HG03060 (cell line): ENCODE measurements at regions not wholly inside any gene's neighbourhood (a gene's known extent, or its start where the extent isn't known, plus 50 kb on each side); places are given as distances from the start of the nearest gene placed in this dataset.

ENCODE experiments used
- ATAC-seq: cut with Tn5 transposase; IDR thresholded peaks from one replicate; pipeline ENCODE4 v1.9.1; 2021; ENCODE audit warnings: low read depth, moderate number of reproducible peaks; ENCODE audit not compliant: unreplicated experiment

DNA sequence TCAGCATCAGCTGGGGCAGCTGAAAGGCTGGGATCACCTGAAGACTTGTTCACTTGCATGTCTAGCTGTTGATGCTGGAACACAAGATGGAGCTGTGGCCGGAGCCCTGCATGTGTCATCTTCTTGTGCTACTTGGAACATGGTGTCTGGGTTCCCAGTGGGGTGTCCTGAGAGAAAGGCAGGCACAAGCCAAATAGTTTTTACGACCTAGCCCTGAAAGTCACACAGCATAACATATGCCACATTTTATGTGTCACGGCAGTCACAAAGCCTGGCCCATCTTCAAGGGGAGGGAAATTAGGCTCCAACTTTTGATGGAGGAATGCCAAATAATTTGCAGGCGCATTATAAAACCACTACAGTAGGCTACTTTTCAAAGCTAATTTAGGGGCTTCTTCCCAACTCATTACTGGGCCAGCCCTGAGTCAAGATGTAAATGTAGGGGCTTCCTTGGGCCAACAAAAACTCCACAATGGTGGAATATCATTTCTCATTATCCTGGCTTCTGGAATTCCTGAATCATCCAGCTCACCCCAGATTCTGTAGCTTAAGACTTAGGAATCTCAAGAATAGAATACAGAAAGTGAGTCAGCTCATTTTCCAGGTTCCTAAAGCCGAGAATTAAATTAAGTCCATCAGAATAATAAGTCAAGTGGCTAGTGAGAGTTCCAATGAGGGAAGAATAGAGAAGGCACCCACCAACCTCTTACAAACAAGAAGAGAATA, 543.0 kb downstream of the TNS1 start:
- ATAC-seq: no peak

- ATAC-seq: no peak
These were observed 543.8 kb downstream of the TNS1 start for GRCh38 chr2:217459016-217459415.

DNA sequence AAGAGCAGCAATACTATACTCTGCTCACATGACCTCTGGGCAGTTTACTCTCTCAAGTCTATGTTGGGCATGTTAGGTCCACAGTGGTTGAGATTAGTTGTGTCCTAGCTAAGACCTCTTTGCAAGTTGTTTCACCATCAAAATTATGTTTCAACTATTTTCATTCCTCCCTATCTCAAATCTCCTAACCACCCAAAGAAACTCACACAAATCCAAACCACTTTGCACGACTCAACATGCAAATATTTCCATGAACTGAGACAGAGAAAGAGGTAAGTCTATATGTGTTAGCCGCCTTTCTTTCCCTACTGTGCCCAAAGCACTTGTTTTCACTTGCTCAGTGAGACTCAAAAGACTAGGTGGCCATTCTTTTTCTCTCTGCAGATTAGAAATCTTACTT, 546.8 kb downstream of the TNS1 start:
- ATAC-seq: no peak

DNA sequence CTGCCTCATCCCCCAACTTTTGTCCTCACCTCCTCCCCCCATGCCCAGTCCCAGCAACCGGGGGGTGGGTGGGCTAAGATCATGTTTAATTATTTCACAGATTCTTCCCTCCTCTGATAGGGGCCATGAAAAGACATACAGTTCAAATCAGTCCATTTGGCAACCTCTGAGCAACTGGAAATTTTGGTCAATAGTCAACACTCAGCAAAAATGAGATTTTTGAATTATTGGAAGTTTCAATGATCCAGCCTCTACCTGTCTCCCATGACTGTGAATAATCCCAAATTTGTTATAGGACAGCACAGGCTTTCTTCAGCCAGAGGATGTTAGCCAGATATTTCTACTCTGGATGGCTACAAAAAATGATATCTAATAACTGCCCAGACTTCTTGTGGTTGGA, 549.9 kb downstream of the TNS1 start:
- no peak for ATAC-seq

GRCh38 chr2:217451666-217452065, 551.1 kb downstream of the TNS1 start:
- no peak for ATAC-seq

DNA sequence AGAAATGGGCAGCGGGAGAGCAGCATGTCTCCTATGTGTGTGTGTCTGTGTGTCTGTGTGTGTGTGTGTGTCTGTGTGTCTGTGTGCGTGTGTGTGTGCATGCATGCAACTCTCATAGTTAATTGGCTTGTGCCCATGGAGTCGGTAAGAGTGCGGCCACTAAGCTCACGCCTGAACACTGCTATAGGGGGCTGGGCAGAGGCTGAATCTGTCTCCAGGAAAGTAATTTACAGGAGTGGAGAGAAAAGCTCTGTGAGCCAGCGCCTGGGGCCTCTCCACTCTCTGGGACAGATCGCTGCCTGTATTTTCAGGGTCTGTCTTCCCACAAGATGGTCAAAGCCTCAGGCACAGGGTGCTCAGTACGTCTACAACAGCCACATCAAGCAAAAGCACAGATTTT, 553.4 kb downstream of the TNS1 start:
- no peak for ATAC-seq

DNA sequence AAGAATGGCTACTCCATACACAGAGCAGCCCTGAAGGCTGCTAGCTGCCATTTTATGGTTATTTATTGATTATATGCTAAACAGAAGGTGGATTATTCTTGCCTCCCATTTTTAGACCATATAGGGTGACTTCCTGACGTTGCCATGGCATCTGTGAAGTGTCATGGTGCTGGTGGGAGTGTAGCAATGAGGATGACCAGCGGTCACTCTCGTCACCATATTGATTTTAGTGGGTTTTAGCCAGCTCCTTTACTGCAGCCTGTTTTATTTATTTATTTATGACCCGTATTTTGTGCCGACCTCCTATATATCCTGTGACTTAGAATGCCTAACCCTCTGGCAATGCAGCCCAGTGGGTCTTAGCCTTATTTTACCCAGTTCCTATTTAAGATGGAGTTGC, 553.9 kb downstream of the TNS1 start:
- ATAC-seq: no peak

DNA sequence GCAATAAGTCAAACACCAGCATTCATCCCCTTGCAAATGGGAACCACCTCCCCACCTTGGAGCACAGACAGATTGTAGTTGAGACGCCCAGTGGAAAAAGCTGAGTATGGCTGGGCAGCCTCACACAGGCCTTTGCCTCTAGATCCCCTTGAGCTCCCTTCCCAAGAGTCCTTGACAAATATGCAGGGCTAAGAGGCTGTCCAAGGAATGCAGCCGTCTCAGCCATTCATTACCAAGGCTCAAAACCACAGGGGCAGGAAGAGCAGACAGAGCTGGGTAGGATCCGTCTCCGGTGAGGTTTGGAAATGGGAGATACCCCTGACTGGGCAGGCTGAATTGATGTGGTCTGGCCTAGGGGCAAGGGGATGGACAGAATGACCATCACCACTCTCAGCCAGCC, 557.1 kb downstream of the TNS1 start:
- no peak for ATAC-seq

DNA sequence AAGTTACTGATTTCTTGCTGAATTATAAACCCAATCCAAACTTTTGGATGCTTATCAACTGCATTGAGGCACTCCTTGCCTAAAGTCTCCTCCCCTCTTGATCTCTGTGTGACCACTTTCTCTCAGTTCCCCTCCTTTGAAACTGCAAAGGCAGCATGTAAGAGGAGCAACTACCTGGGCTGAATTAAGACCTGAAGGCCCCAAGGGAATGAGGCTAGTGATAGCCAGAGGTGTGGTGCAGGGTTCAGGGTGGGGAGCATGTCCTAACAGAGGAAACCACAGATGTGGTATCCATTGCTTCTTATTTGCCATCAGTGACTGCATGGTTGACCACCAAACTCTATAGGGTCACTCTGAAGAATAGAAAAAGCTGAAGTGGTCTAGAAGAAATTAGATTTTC, 557.9 kb downstream of the TNS1 start:
- ATAC-seq: no peak

DNA sequence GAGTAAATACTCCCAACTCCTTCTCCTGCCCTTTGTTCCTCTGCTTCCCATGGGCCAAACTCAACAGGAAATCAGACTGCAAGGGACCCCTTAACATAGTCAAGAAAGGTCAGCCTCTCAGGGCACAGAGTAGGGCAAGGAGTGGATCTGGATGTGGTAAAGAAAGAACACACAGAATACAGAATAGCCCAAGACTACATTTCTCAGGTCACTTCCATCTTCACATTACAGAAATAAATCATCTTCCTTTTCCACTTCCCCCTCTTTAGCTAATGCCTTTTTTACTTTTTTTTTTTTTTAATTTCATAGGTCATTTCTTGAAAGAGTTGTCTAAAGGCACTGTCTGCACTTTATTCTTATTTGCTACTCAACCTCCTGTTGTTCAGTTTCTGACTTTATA, 558.3 kb downstream of the TNS1 start:
- ATAC-seq: no peak

GRCh38 chr2:217443601-217444000, 559.2 kb downstream of the TNS1 start:
- ATAC-seq: no peak

GRCh38 chr2:217440000-217440399, 562.8 kb downstream of the TNS1 start:
- ATAC-seq: no peak

DNA sequence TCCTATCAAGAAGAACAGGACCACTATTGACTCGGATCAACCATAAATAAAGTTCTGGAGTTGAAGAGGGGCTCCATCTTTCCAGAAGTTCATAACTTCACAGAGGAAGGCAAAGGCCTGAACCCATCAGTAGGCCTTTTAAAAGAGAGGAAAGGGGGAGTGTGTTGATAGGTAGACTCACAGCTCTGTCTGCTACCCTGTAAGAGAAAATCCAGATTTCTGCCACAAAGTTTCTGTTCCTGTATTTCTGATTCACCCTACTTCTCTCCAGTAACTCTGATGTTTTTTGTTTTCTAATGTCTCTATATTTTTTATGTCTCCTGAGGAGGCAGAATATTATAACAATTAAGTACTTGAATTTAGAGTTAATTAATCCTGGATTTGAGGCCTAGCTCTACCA, 564.0 kb downstream of the TNS1 start:
- ATAC-seq: no peak

DNA sequence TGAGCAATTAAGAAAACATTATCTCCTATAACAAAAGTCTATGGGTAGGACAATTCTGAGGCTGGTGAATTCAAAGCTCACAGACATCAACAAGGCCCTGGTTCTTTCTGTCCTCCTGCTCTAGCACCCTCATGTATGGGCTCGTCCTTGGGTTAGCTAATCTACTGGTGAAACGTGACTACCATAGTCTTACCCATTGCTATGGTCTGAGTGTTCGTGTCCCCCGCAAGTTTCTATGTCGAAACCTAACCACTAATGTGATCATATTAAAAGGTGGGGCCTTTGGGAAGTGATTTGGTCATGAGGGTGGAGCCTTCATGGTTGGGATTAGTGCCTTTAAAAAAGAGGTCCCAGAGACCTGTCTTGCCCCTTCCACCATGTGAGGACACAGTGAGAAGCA, 564.7 kb downstream of the TNS1 start:
- no peak for ATAC-seq

GRCh38 chr2:217437290-217437870, 565.4 kb downstream of the TNS1 start:
- ATAC-seq: no peak

GRCh38 chr2:217436386-217436785, 566.4 kb downstream of the TNS1 start:
- ATAC-seq: no peak

- ATAC-seq: no peak
These were observed 568.4 kb downstream of the TNS1 start for GRCh38 chr2:217434180-217434975.

- ATAC-seq: no peak
These were observed 569.3 kb downstream of the TNS1 start for GRCh38 chr2:217433522-217433921.

DNA sequence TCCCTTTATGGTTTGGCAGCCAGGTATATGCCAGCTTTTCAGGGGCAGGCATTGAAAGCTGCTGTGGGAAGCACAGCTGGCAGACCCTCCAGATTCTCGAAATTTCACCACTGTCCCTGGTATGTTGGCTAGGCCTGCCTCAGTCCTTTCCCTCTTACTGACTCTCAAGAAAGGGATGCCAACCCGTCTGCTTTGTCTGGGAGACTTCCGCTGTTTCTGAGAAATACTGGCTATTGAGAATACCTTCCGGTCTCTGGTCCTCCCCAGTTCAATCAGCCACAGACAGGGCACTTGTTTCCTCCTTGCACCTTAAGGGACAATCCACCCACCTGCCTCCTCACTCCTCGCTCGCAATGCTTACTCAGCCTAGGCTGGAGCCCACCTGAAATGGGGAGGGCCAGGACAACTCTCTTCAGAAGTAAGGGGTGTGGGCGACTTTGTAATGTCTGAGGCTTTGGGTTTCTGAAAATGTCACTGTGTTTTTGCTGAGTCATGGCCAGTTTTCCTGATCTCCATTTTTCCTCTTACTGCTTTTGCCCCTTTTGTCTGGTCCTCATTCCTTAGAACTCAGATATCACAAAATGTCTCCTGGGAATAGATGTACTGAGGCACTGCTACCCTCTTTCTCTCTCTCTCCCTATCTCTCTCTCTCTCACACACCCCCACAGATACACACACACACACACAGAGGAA, 571.1 kb downstream of the TNS1 start:
- no peak for ATAC-seq

GRCh38 chr2:217430916-217431576, 571.2 kb upstream of the TNP1 start:
- no peak for ATAC-seq
